GM12878 (cell line): ENCODE measurements at regions not wholly inside any gene's neighbourhood (a gene's known extent, or its start where the extent isn't known, plus 50 kb on each side); places are given as distances from the start of the nearest gene placed in this dataset.

ENCODE experiments used
- EZH2 ChIP-seq: IDR thresholded peaks from 2 replicates; pipeline ENCODE4 v1.6.1; 2012; ENCODE audit warnings: low read depth, mild to moderate bottlenecking, control low read depth, inconsistent platforms, low read length, borderline replicate concordance; ENCODE audit not compliant: control insufficient read depth
- HDAC6 ChIP-seq: fragments of 200-600 bp; sonication (generic); IDR thresholded peaks from one replicate; pipeline ENCODE4 v1.8.0; 2017; ENCODE audit warnings: antibody characterized with exemption; ENCODE audit not compliant: unreplicated experiment
- NRF1 ChIP-seq: conservative IDR thresholded peaks from 2 replicates; pipeline ENCODE4 v1.6.1; 2011; ENCODE audit warnings: mild to moderate bottlenecking, low read depth, low read length, improper control_type of control experiment
- RFX5 ChIP-seq: IDR thresholded peaks from 2 replicates; pipeline ENCODE4 v1.6.1; 2011; ENCODE audit warnings: low read depth, low read length, improper control_type of control experiment
- ZZZ3 ChIP-seq: IDR thresholded peaks from 2 replicates; pipeline ENCODE4 v1.6.1; 2011; ENCODE audit warnings: low read depth; ENCODE audit not compliant: control insufficient read depth, insufficient read length
- TF ChIP-seq, protein P1 (sequence below): IDR thresholded peaks from 2 replicates; pipeline ENCODE4 v1.6.1; 2012; ENCODE audit warnings: improper control_type of control experiment, low read depth, low read length; ENCODE audit not compliant: insufficient replicate concordance

DNA sequence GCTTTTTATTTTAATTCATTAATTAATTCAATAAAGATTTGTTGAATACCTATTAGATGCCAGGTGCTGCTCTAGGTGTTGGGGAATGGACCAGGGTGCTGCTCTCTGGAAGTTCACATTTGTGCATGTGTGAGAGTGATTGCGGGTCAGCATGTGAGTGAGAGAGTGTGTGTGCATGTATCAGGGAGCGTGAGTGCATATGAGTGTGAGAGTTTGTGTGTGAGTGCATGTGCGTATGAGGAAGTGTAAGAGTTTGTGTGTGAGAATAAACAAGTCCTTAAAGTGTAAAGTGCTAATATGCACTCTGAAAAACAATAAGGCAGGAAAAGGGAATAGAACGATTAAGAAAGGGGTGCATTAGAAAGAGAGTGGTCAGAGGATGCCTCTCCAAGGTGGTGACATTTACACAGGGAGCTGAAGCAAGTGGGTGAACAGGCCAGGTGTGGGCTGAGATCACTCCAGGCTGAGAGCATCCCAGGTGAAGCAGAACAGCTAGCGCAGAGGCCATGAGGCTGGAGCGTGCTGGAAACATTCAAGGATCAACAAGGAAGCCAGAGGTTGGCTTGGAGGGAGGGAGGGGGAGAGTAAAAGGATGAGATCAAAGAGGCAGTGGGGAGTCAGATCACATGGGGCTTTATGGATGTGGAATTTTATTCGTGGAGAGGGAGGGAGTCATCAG lies 50.5 kb upstream of the SLC1A4 start:
- TF ChIP-seq NRF1 (no peak), ZZZ3 (no peak), HDAC6 (no peak), RFX5 (no peak), EZH2 (no peak)
- TF ChIP-seq, protein P1, sequence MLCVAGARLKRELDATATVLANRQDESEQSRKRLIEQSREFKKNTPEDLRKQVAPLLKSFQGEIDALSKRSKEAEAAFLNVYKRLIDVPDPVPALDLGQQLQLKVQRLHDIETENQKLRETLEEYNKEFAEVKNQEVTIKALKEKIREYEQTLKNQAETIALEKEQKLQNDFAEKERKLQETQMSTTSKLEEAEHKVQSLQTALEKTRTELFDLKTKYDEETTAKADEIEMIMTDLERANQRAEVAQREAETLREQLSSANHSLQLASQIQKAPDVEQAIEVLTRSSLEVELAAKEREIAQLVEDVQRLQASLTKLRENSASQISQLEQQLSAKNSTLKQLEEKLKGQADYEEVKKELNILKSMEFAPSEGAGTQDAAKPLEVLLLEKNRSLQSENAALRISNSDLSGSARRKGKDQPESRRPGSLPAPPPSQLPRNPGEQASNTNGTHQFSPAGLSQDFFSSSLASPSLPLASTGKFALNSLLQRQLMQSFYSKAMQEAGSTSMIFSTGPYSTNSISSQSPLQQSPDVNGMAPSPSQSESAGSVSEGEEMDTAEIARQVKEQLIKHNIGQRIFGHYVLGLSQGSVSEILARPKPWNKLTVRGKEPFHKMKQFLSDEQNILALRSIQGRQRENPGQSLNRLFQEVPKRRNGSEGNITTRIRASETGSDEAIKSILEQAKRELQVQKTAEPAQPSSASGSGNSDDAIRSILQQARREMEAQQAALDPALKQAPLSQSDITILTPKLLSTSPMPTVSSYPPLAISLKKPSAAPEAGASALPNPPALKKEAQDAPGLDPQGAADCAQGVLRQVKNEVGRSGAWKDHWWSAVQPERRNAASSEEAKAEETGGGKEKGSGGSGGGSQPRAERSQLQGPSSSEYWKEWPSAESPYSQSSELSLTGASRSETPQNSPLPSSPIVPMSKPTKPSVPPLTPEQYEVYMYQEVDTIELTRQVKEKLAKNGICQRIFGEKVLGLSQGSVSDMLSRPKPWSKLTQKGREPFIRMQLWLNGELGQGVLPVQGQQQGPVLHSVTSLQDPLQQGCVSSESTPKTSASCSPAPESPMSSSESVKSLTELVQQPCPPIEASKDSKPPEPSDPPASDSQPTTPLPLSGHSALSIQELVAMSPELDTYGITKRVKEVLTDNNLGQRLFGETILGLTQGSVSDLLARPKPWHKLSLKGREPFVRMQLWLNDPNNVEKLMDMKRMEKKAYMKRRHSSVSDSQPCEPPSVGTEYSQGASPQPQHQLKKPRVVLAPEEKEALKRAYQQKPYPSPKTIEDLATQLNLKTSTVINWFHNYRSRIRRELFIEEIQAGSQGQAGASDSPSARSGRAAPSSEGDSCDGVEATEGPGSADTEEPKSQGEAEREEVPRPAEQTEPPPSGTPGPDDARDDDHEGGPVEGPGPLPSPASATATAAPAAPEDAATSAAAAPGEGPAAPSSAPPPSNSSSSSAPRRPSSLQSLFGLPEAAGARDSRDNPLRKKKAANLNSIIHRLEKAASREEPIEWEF: no peak
